Thymus (tissue), 11 donors: ENCODE measurements at regions not wholly inside any gene's neighbourhood (a gene's known extent, or its start where the extent isn't known, plus 50 kb on each side); places are given as distances from the start of the nearest gene placed in this dataset.

Experiments used
- DNase-seq, 9 donors: peaks; one replicate each; pipeline ENCODE4 v3.0.0-alpha.2; 2013; ENCODE audit warnings: low spot score in 9 of 9, low read depth in 6 of 9, missing footprints in 1 of 9
- H3K27ac ChIP-seq, 2 donors: one replicate each; pipeline ENCODE4 v1.5.1; 2013; ENCODE audit warnings: control low read depth in 1 of 2, low read depth in 1 of 2, low read length in 1 of 2, mild to moderate bottlenecking in 1 of 2, moderate library complexity in 1 of 2
- H3K27me3 ChIP-seq, 2 donors: one replicate each; pipeline ENCODE4 v1.5.1; 2013; ENCODE audit warnings: low read length in 1 of 2; ENCODE audit not compliant: control insufficient read depth in 2 of 2, insufficient read depth in 1 of 2
- H3K36me3 ChIP-seq, 2 donors: one replicate each; pipeline ENCODE4 v1.5.1; 2013; ENCODE audit warnings: low read length in 1 of 2, mild to moderate bottlenecking in 1 of 2, moderate library complexity in 1 of 2; ENCODE audit not compliant: control insufficient read depth in 2 of 2, insufficient read depth in 2 of 2
- H3K4me1 ChIP-seq, 2 donors: one replicate each; pipeline ENCODE4 v1.5.1; 2013; ENCODE audit warnings: low read length in 2 of 2; ENCODE audit not compliant: control insufficient read depth in 2 of 2, insufficient read depth in 2 of 2
- H3K4me3 ChIP-seq, 2 donors: one replicate each; pipeline ENCODE4 v1.5.1; 2013; ENCODE audit warnings: low read length in 2 of 2, control low read depth in 1 of 2, mild to moderate bottlenecking in 1 of 2
- H3K9me3 ChIP-seq, 2 donors: one replicate each; pipeline ENCODE4 v1.5.1; 2013; ENCODE audit warnings: low read length in 1 of 2, mild to moderate bottlenecking in 1 of 2; ENCODE audit not compliant: control insufficient read depth in 2 of 2, insufficient read depth in 1 of 2
- WGBS: extraction: QIAGEN DNeasy Blood & Tissue Kit; methylation state at CpG from one replicate; pipeline ENCODE4 v1.1.7; 2013; 5-methylcytosine and 5-hydroxymethylcytosine counted together
- donor health status: healthy.

- no peaks in the 10 kb centered on the region for H3K4me1 ChIP-seq
- H3K27me3 ChIP-seq, result no peaks in the 10 kb centered on the region
- DNase-seq, result no peak
- H3K9me3 ChIP-seq, result no peaks in the 10 kb centered on the region
- H3K27ac ChIP-seq, result no peak overlapping the region
- H3K36me3 ChIP-seq, result no peaks in the 10 kb centered on the region
- no peak overlapping the region for H3K4me3 ChIP-seq
- 87% methylated on average over 5 of the region's 5 CpGs for WGBS
These were observed 258.9 kb downstream of the SPANXN1 start for GRCh38 chrX:145506214-145506613.

GRCh38 chrX:145524931-145525330 lies 277.6 kb downstream of the SPANXN1 start:
- H3K27me3 ChIP-seq, result no peaks in the 10 kb centered on the region
- H3K4me1 ChIP-seq, result no peaks in the 10 kb centered on the region
- peaks cover 0 to 3% of the 10 kb centered on the region in 2 donors for H3K9me3 ChIP-seq
- H3K27ac ChIP-seq, result no peak overlapping the region
- no peak for DNase-seq
- H3K4me3 ChIP-seq, result no peak overlapping the region
- 87% methylated on average over 5 of the region's 5 CpGs for WGBS
- H3K36me3 ChIP-seq, result no peaks in the 10 kb centered on the region

- no peaks in the 10 kb centered on the region for H3K4me1 ChIP-seq
- H3K9me3 ChIP-seq, result no peaks in the 10 kb centered on the region
- H3K27ac ChIP-seq, result no peak overlapping the region
- no peaks in the 10 kb centered on the region for H3K27me3 ChIP-seq
- no peaks in the 10 kb centered on the region for H3K36me3 ChIP-seq
- no peak for DNase-seq
- WGBS, result 67% methylated on average over 4 of the region's 4 CpGs
- no peak overlapping the region for H3K4me3 ChIP-seq
These were observed 285.0 kb downstream of the SPANXN1 start for GRCh38 chrX:145532176-145532780.

DNA sequence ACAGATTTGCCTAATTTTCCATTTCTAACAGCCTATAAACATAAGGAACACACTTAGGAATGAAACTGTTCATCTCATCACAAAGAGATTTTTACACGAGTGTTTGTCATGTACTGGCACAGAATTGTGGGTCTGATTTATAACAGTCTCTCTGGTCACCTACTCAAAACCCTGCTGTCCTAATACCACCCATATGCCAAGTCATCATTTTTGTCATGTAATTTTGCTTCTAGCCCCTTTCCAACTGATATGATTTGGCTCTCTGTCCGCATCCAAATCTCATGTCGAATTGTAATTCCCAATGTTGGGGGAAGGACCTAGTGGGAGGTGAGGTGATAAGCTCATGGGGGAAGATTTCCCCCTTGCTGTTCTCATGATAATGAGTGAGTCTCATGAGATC lies 284.1 kb upstream of the SLITRK2 start:
- WGBS, result 96% methylated on average over 3 of the region's 3 CpGs
- Histone ChIP-seq H3K27me3 (no peaks in the 10 kb centered on the region), H3K4me1 (no peaks in the 10 kb centered on the region), H3K4me3 (no peak overlapping the region), H3K27ac (no peak overlapping the region), H3K9me3 (no peaks in the 10 kb centered on the region), H3K36me3 (no peaks in the 10 kb centered on the region)
- DNase-seq, result no peak

DNA sequence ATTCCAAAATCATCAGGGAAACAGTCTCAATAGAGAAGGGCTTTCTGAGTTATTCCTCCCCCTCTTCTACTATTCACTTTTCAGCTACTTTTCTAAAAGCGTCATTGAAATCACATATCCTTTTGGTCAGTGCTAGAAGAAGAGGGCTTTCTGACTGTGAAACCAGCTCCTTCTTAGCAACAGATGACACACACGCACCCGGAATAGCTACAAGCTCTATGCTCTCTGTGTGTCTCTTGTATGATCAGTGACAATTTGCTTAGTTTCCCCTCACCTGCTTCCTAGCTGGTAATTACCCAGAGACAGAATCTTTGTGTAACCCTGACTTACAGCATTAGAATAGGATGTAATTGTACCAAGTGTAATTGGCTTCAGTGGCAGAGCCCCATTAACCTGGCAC lies 268.1 kb upstream of the SLITRK2 start:
- DNase-seq, result no peak
- peaks cover 0 to 3% of the 10 kb centered on the region in 2 donors for H3K9me3 ChIP-seq
- no peaks in the 10 kb centered on the region for H3K4me1 ChIP-seq
- H3K27me3 ChIP-seq, result no peaks in the 10 kb centered on the region
- no peak overlapping the region for H3K4me3 ChIP-seq
- 94% methylated on average over 3 of the region's 3 CpGs for WGBS
- no peak overlapping the region for H3K27ac ChIP-seq
- H3K36me3 ChIP-seq, result no peaks in the 10 kb centered on the region

GRCh38 chrX:145552643-145553042 lies 265.0 kb upstream of the SLITRK2 start:
- H3K27ac ChIP-seq, result no peak overlapping the region
- H3K9me3 ChIP-seq, result peaks cover 0 to 3% of the 10 kb centered on the region in 2 donors
- no peak overlapping the region for H3K4me3 ChIP-seq
- no peak for DNase-seq
- no peaks in the 10 kb centered on the region for H3K4me1 ChIP-seq
- no peaks in the 10 kb centered on the region for H3K27me3 ChIP-seq
- 55% methylated on average over 1 of the region's 1 CpG for WGBS
- no peaks in the 10 kb centered on the region for H3K36me3 ChIP-seq

DNA sequence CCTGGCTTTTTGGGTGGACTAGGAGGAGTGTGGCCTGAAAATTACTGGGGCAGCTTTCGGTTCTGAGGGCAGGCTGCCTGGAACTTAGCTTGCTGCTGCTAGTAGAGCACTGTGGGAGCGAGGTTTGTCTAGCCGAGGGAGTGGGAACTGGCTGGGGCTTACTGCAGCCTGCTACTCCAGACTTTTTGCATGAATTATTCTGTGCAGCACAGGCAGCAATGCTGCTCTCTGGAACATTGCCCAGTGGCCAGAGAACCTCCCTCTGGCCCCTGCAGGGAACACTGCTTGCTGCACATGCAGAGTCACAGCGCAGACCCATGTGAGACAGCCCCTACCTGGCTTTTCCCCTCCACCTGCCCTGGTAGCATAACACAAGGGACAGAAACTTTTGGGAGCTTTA lies 263.9 kb upstream of the SLITRK2 start:
- Histone ChIP-seq H3K36me3 (no peaks in the 10 kb centered on the region), H3K27me3 (no peaks in the 10 kb centered on the region), H3K4me1 (no peaks in the 10 kb centered on the region), H3K27ac (no peak overlapping the region), H3K4me3 (no peak overlapping the region), H3K9me3 (peaks cover 0 to 3% of the 10 kb centered on the region in 2 donors)
- no peak for DNase-seq
- 94% methylated on average over 4 of the region's 4 CpGs for WGBS

DNA sequence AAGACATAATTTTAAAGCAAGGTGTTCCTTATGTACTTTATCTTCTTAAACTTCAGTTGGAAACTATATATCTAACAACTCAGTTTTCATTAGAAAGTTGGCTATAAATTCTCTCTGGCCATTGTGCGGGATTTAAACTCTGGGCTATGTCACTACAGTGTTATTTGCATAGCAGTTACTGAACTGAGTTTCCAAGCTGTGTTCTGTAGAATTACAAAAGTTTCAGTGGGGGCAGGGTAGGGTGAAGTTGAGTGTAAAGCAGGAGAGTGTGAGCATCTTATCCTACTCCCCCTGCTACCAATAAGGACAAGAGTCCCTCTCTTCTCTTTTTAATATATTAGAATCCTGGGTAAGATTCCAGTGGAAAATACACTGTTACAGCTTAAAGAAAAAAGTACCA lies 254.5 kb upstream of the SLITRK2 start:
- WGBS, result 78% methylated on average over 1 of the region's 1 CpG
- DNase-seq, result no peak
- H3K27ac ChIP-seq, result no peak overlapping the region

DNA sequence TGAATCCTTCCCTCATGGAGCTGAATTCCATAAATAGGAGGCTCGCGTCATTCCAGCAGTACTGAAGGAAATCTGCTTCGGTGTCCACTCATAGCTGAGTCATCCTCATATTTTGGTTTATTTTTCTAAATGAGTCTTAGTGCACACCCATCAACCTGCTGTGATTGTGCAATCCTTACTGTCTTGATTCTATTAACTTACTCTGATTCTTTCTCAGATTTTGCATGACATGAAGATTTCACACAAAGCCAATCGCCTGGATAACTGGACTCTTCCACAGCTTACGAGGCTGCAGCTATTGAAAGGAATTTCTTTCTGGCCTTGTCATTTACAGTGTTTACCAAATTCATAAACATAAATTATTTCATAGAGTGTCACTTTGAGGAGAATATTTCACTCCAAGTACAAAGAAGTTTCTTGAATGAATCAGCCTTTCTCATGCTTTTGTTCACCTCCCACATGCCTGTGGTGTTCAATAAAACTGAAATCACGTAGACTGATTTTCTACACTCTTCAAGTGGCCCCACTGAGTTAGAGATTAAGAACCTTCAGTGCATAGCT lies 207.6 kb upstream of the SLITRK2 start:
- no peaks in the 10 kb centered on the region for H3K27me3 ChIP-seq
- no peak overlapping the region for H3K27ac ChIP-seq
- no peaks in the 10 kb centered on the region for H3K9me3 ChIP-seq
- no peak for DNase-seq
- no peaks in the 10 kb centered on the region for H3K36me3 ChIP-seq
- H3K4me3 ChIP-seq, result no peak overlapping the region
- H3K4me1 ChIP-seq, result no peaks in the 10 kb centered on the region
- WGBS, result 94% methylated on average over 6 of the region's 6 CpGs

More for the DNA sequence above, 254.5 kb upstream of the SLITRK2 start:
- Histone ChIP-seq H3K4me1 (no peaks in the 10 kb centered on the region), H3K4me3 (no peak overlapping the region), H3K36me3 (no peaks in the 10 kb centered on the region), H3K9me3 (no peaks in the 10 kb centered on the region), H3K27me3 (no peaks in the 10 kb centered on the region)
